GM13977 (cell line): ENCODE measurements at regions not wholly inside any gene's neighbourhood (a gene's known extent, or its start where the extent isn't known, plus 50 kb on each side); places are given as distances from the start of the nearest gene placed in this dataset.

Source experiments
- DNase-seq: peaks from one replicate; pipeline ENCODE4 v3.0.0; 2012; ENCODE audit warnings: low spot score
- CTCF ChIP-seq: IDR thresholded peaks from 2 replicates; pipeline ENCODE4 v1.5.1; 2012; ENCODE audit warnings: mild to moderate bottlenecking, control low read depth; ENCODE audit not compliant: insufficient read depth; ENCODE audit errors: extremely low read depth, missing control alignments
- in situ Hi-C: fragments of 300-500 bp; cut with MboI; formaldehyde crosslinking; loops from one replicate; pipeline ENCODE4 v1.12.0; 2022; ENCODE audit warnings: low sequenced_read_pairs, low pct_unique_long_range_greater_than_20kb, mixed read lengths, inconsistent platforms; ENCODE audit not compliant: unreplicated experiment

GRCh38 chr1:10892138-10893065, 96.0 kb upstream of the CASZ1 start:
- no peak for DNase-seq
- no peak for TF ChIP-seq CTCF
- in situ Hi-C loops = no loop called here

- TF ChIP-seq CTCF = no peak
- no peak for DNase-seq
- in situ Hi-C loops = no loop called here
Observed at GRCh38 chr1:10895621-10896020, 99.2 kb upstream of the CASZ1 start.

- no peak for DNase-seq
- in situ Hi-C loops = no loop called here
- no peak for TF ChIP-seq CTCF
Observed at GRCh38 chr1:10896673-10897072, 100.2 kb upstream of the CASZ1 start.

GRCh38 chr1:10897321-10897980, 101.0 kb upstream of the CASZ1 start:
- DNase-seq = no peak
- TF ChIP-seq CTCF = no peak
- in situ Hi-C loops = no loop called here

- no peak for DNase-seq
- in situ Hi-C loops = no loop called here
- TF ChIP-seq CTCF = no peak
Observed at GRCh38 chr1:10897981-10898728, 101.7 kb upstream of the CASZ1 start.

- no peak for TF ChIP-seq CTCF
- in situ Hi-C loops = no loop called here
- DNase-seq = no peak
Observed at GRCh38 chr1:10898921-10899320, 102.5 kb upstream of the CASZ1 start.
